Right kidney (tissue), 1 donor: ENCODE measurements at regions not wholly inside any gene's neighbourhood (a gene's known extent, or its start where the extent isn't known, plus 50 kb on each side); places are given as distances from the start of the nearest gene placed in this dataset.
A peak's percentile ranks its signal among the peaks of the same experiment; 100 is the strongest.
"Not testable (repeated sequence)": the region's sequence is repeated elsewhere in the genome, so short reads cannot be mapped to it uniquely, and the experiment has no call there.

ENCODE experiments used
- DNase-seq: peaks from one replicate; pipeline ENCODE4 v3.0.0-alpha.2; 2016

DNA sequence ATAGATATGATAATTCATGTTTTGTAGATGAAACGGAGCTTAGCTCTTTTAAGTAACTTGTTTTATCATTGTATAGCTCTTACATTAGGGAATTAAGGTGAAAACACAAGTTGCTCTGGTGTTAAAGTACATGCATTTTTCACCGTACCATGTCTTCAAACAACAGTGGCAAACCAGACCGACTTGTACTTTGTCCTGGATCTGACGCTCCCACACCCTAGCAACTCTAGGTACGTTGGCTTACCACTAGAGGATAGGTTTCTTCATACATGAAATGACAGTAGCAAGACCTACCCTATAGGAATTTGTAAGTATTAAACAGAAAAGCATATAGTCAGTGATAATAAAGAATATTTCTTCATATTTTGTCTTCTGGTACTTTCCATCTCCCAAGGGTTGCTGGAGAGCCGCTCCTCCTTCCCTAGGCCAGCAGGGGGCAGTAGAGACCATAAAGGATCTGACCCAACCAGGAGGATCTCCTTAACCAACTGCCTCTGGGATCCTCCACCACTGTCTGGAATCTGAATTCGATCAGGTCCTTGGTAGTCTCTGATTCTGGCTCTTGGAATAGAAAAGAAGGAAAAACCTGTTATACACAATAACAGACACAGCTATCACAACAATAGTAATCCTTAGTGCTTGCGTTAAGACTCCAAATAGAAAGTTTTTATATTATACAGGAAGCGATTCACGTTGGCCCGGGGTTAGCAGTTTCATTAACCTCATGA, 136.7 kb downstream of the CAVIN4 start:
- peak; percentile 15 for DNase-seq

DNA sequence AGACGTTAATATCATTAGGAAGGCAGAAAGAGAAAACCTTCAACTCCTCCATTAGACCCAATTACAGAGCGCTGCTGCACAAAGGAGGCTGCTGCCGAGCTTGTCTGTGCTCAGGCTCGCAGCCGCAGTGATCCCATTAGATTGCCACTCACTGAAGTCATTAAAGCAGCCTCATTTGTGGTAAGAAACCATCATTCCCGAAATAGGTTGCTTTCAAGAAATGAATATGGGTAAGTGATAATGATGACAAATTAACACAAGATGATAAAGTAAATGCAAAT, 137.2 kb downstream of the CAVIN4 start:
- no peak for DNase-seq

DNA sequence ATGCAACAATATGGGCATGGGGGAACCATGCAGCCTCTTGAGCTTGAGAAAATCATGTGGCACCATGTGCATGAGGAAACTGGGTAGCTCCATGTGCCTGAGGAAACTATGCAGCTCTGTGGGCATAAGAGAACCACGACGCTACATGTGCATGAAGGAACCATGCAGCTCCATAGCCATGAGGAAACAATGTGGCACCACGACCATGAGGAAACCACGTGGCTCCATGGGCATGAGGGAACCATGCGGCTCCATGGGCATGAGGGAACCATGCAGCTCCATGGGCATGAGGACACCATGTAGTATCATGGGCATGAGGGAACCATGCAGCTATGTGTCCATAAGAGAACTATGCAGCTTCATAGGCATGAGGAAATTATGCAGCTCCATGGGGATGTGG, 140.8 kb downstream of the CAVIN4 start:
- DNase-seq = no peak

DNA sequence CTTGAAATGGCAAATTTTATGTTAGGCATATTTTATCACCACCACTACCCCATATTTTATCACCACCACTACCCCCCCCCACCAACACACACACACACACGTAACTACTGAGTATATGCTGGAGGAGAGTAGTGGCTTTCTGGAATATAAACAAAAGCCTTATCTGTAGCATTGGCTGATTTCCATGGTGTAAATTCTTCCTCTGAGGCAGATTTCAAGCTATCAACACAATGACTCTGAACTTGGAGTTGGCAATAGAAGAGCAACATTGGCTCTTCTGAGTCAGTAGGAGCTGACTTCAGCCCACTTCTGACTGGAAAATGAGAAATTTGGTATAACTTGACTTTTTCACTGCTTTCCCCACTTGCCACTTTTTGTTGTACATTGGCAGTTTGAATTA, 143.0 kb downstream of the CAVIN4 start:
- DNase-seq = no peak

DNA sequence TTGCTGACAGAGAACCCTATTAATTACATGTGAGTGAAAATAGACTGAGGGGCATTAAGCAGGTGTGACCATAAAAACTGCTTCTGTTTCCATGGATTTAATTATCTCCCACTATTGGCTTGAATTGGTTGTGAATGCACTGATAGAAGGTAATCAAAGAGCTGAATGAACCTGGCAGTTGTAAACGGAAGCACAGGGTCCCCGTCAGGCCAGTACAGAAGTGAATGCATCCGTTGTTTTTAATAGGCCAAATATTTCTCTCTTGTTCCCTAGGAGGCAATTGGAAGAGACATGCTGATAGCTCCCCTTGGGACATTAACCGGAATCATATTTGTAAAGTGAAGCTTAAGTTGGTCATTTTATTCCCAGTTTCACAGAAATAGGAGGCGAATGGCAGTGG, 147.0 kb downstream of the CAVIN4 start:
- DNase-seq = no peak

DNA sequence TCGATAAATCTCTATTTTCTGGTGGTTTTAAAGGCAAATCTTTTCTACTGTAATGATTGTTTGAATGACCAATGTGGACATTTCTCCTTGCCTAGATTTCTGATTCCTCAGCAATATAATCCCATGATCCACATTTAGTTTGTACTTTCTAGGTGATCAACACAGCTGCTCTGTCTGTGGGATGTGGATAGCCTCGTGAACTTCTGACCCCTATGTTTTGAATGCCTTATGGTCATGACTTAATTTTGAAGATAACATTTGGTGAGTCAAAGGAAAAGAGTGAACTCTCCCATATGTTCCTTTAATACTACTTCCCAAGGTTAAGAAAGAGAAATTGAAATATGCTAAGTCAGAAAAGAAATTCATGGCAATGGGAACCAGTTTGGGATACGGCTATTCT, 147.5 kb downstream of the CAVIN4 start:
- no peak for DNase-seq

DNA sequence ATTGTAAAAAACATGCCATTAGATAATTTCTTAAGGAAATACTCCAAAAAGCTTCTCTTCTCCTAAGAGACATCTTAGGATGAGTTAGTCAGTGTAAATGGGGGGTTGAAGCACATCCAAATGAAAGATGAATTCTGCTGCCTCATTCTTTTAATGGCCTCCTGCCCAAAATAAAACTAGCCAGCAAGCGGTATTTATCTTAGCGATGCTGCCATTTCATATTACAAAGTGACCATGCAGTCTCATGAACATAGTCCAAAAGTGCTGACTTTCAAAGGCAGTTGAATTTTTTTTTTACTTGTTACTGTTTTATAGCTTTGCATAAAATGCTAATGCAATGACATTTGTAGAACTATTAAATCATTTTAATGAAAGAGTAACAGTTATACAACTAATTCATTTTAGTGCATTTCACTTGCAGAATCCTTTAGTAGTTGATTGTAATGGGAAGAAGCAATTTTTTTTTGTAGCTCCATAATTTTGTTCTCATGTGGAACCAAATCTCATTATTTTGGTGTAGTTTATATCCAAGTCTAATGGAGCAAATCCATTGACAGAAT, 151.5 kb downstream of the CAVIN4 start:
- no peak for DNase-seq

DNA sequence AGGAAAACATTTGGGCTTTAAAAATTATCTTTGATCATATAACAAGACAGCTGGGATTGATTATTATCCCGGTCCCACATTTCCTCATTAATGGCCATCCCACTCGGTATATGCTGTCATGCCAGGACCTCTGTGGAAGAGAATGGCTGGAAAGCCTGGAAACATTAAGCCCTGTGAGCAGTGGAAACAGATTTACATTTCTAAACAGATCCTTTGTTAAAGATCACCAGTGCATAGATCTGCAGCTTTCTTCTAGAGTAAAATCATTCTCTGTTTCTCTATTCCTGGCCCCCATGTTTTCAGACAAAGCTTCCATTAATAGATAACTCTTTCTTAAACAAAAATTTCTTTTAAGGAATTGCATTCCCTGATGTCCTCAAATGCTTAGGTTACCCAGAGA, 152.2 kb downstream of the CAVIN4 start:
- no peak for DNase-seq

DNA sequence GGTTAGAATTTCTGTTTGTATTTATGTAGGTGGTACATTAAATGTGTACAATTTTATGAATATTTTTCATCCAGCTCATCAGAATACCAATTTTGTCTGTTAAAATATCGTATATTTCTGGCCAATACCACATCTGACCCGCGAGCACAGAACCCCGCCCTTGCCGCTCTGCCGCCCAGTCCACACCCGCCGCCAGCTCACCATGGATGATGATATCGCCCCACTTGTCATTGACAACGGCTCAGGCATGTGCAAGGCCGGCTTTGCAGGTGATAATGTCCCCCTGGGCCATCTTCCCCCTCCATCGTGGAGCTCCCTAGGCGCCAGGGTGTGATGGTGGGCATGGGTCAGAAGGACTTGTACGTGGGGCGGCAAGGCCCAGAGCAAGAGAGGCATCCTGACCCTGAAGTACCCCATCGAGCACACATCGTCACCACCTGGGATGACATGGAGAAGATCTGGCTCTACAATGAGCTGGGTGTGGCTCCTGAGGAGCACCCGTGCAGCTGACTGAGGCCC, 153.2 kb downstream of the CAVIN4 start:
- DNase-seq = no peak

DNA sequence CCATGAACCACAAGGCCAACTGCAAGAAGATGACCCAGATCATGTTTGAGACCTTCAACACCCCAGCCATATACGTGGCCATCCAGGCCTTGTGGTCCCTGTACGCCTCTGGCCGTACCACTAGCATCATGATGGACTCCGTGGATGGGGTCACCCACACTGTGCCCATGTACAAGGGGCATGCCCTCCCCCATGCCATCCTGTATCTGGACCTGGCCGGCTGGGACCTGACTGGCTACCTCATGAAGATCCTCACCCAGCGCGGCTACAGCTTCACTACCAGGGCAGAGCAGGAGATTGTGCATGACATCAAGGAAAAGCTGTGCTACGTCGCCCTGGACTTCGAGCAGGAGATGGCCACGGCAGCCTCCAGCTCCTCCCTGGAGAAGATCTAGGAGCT, 153.7 kb downstream of the CAVIN4 start:
- DNase-seq = no peak

DNA sequence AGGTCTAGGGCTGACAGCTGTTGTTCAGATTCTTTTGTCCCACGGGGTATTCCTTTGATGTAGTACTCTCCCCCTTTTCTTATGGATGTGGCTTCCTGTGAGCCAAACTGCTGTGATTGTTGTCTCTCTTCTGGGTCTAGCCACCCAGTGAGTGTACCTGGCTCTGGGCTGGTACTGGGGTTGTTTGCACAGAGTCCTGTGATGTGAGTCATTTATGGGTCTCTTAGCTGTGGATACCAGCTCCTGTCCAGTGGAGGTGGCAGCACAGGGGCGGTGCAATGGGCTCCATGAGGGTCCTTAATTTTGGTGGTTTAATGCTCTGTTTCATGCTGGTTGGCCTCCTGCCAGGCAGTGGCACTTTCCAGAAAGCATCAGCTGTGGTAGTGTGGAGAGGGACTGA, 161.3 kb downstream of the CAVIN4 start:
- DNase-seq = no peak

DNA sequence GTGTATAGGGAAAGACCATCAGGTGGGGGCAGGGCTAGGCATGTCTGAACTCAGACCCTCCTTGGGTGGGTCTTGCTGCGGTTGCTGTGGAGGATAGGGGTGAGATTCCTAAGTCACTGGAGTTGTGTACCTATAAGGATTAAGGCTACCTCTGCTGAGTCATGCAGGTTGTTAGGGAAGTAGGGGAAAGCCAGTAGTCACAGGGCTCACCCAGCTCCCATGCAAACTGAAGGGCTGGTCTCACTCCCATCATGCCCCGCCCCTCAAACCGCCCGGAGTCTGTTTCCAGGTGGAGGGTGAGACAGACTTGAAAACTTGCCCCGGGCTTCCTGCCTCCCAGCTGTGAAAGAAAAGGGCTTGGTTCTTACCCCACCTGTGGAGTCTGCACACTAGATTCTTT, 161.8 kb downstream of the CAVIN4 start:
- DNase-seq = no peak

DNA sequence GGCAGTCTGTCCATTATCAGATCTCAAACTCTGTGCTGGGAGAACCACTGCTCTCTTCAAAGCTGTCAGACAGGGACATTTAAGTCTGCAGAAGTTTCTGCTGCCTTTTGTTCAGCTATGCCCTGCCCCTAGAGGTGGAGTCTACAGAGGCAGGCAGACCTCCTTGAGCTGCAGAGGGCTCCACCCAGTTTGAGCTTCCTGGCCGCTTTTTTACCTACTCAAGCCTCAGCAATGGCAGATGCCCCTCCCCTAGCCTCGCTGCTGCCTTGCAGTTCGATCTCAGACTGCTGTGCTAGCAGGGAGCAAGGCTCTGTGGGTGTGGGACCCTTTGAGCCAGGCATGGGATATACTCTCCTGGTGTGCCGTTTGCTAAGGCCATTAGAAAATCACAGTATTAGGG, 171.1 kb downstream of the CAVIN4 start:
- not testable (repeated sequence) for DNase-seq

DNA sequence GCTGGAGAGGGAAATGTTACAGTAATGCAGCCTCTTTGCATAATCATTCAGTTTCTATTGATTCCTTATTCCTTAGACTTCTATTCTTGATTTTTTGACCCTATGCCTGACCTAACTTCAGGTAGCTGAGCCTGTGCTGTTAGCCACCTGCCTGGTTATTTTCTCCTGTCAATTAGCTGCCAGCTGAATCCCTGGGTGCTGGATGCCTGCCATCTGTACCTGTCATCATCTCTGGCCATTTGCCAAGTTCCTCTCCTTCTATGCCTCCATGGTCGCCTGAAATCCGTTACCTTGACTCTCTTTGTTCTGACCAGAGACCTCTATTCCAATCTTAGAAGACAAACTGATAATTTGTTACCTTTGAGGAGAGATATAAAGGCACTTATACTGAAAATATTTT, 178.3 kb downstream of the CAVIN4 start:
- DNase-seq = no peak

DNA sequence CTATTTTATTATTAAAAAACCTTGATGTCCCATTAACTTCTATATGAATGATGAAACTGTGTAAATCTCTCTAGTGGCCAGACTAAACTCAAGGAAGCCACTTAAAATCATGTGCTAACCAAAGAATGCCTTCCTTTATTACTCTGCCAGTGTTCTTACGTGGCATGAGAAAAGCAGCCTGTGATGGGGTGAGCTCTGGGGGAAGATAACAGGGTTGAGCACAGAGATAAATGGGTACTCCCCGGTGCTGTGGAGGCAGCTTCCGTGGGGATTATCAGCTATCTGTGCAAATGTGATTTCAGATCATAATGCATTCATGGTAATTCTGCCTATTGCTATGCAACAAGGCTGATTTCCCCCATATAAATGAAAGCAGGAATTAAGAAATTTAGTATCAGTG, 181.3 kb downstream of the CAVIN4 start:
- no peak for DNase-seq

DNA sequence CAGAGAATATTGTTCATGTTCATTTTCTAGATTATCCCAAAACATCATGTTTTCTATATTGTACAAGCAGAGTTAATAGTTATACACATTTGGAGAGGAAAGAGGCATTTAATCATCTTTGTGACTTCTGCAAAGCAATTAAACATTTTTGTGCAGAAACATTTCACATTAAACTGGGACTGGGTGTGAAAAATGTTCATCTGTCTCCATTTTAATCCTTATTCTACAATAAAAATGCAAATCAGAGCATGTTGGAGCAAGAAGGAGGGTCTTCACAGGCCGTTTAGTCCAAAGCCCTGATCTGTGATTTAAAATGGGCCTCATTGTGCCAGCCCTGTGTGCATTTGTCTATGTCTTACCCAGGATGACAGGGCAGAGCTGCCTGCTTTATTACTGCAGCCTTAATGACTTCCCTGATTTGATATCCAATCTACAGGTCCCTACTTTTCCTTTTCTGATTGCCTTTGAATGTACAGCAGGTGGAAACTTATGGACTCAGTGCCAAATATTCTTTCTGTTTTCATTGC, 183.5 kb downstream of the CAVIN4 start:
- no peak for DNase-seq

DNA sequence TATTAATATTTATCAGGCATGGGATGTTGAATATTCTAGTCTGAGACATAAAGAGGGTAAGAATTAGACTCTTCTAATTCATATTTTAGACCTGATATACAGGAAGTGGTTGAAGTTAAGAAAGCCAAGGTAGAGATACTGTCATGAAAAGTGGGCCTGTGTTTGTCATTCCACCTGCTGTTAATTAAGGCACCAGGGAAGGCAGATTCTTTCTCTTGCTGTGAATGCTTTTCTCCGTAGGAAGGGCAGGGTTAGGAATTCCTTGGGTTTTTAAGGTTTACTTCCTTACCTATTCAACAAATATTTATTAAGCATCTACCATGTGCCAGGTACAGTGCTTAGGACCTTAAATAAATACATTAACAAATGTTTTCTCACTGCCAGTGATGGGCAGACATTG, 196.4 kb downstream of the CAVIN4 start:
- no peak for DNase-seq

DNA sequence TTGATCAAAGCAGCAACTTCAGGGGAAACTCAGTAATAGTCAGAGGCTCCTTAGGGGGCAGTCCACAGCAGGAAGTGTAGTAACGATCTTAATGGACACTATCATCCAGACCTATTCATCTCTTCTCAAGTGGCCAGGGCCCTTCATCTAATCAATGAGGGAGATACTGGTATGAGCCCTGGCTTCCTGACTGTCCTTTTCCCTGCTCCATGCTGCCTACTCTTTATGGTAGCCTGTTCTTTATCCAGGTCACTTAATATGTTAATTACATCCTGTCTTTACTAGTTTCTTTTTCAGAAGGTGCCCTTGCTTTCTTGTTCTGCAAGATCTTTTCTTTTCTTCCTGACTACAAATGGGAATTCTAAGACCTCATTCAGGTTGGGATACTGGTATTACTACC, 197.1 kb downstream of the CAVIN4 start:
- no peak for DNase-seq

DNA sequence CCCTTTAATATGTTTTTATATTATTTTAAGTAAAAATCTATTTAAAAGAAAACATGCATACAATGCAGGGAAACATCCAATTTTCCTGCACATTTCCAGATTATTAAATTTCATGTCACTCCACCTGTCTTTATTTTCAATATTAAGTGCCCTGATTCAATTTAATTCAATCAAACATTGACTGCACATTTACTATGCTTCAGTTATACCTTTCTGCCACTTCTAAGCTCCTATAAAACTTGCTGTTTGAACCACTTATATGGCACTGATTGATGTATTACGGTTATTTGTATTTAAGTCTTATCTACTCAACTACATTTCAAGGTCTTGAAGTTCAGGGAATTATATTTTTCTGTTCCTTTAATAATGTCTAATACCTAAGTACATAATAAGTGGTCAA, 198.0 kb downstream of the CAVIN4 start:
- DNase-seq = no peak

DNA sequence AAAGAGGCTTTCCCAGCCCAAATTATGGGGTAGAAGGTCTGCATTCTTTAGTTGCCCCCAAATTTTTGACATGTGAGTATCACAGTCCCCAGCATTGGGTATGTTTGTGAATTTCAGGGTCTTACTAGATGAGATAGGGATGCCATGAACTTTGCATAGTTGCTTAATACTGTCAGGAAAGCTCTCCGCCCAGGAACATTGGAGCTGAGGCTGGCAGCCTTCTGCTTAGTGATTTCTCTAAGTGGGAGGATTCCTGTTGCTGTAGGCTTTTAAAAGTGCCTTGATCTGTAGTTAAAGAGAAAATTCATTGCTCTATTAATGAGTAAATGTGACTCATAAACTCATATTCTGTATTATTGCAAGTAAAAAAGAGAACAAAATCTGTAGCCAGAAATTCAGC, 206.9 kb downstream of the CAVIN4 start:
- DNase-seq = no peak

DNA sequence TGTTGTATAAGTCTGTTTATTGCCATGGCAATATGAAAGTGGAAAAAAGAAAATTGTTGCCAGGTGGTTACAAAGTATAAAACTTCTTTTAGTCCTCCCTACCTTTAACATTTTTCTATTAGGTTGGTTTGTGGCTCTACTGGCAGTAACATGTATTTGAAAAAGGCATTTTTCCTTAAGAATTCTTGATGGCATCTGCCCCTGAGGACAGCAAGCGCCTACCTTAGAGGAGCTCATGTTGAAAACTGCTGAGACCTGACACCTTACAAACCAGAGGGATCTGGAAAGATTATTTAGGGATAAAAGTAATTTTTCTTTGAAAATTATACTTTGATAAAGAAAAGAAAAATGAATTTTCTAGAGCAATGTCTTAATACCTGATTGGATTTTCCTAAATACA, 208.1 kb downstream of the CAVIN4 start:
- no peak for DNase-seq

DNA sequence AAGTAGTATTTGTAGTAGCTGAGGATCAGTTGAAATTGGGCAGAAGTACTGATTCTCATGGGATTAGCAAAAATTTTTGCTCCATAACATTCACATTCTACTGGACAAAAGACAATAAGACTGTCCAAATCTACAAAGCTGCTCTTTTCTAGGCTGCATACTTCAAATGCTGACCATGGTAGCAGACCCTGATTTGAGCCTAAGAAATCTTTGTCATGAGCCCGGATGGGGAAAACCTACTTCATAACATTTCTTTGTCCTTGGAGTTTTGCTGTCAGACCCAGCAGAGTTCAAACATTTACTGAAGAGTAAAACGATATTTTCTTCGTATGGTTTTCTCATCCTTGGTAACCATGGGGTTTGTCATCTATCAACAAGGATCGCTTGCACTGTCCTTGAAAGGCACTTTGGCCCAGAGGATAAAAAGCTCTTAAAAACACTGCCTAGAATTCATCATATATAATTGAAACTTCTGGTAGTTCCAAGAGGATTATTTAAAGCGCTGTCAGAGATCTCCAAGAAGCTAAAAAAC, 216.9 kb downstream of the CAVIN4 start:
- no peak for DNase-seq

DNA sequence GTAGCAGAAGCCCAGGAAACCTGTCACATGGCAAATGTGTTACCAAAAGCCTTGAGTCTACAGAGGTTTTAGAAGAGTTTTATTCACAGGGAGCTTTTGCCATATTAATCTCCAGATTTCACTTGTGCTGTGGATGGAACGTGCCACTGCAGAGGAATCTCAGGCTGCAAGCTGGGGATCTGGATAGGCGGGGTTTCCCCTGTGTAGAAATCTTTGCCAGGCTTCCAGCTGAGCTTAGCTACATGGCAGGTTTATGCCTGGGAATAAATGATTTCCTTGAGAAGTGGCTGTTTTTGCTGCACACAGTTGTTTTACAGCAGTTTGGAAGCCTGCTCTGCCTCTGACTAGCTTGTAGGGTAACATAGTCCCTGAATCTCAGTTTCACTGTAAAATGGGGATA, 224.6 kb upstream of the PLPPR1 start:
- DNase-seq = no peak

DNA sequence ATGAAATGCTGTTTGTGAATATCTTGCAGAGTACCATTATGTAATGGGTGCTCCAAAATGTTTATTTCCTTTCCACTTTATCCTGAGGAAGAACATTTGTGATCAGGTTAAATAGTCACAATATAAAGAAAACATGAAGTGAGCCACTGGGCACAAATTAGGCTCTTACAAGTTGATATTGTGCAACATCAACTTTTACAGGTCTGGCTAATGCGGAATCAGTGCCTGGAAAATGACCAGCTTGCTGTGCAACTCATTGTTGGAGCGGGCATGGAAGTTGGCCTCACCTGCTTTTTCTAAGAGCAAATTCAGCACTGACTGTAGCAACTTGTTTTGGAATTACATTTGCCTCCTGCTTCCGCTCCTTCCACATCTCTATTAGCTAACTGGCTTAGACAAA, 216.9 kb upstream of the PLPPR1 start:
- DNase-seq = no peak
